ENCODE measurements at regions not wholly inside any gene's neighbourhood (a gene's known extent, or its start where the extent isn't known, plus 50 kb on each side); places are given as distances from the start of the nearest gene placed in this dataset.

DNA sequence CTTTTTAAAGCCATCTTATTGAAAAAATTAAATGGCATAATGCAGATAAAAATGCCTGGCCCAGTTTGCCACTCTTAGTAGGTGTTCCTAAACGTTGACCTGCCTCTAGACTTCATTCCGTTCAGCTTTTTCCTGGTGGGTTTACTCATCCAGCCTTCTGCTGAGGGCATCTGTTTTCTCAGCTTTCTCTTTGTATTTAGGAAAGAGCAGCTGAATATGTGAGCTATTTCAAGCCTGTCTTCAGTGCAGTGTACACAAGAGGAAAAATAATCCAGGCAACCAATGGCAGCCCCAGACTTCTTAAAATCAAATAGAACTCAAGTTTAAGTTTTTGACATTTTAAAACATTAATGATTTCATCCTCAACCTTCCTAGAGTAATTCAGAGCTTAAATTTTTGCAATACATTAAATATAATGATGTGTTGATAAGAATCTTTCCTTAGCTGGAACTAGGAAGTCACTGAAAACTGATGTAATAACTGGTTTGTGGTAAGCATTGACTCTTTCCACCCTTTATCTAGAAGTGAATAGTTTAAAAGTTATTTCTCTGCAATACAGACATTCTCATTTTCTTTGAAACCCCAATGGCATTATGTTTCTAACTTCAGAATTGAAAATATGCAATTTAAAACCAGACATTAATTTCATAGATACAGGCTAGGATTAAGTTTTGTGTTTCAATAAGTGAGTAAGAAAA is 165.4 kb downstream of the AASDHPPT start:
- TF ChIP-seq, protein P1, sequence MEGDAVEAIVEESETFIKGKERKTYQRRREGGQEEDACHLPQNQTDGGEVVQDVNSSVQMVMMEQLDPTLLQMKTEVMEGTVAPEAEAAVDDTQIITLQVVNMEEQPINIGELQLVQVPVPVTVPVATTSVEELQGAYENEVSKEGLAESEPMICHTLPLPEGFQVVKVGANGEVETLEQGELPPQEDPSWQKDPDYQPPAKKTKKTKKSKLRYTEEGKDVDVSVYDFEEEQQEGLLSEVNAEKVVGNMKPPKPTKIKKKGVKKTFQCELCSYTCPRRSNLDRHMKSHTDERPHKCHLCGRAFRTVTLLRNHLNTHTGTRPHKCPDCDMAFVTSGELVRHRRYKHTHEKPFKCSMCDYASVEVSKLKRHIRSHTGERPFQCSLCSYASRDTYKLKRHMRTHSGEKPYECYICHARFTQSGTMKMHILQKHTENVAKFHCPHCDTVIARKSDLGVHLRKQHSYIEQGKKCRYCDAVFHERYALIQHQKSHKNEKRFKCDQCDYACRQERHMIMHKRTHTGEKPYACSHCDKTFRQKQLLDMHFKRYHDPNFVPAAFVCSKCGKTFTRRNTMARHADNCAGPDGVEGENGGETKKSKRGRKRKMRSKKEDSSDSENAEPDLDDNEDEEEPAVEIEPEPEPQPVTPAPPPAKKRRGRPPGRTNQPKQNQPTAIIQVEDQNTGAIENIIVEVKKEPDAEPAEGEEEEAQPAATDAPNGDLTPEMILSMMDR (IDR thresholded peaks at IDR 0.05; ENCODE audit: low read length) = no peak
- TF ChIP-seq EZH2 (IDR thresholded peaks at IDR 0.05; ENCODE audit: borderline replicate concordance, low read length) = no peak
